GM12874 (cell line): ENCODE measurements at regions not wholly inside any gene's neighbourhood (a gene's known extent, or its start where the extent isn't known, plus 50 kb on each side); places are given as distances from the start of the nearest gene placed in this dataset.

ENCODE experiments used
- CTCF ChIP-seq: IDR thresholded peaks from 2 replicates; pipeline ENCODE4 v1.5.1; 2011; ENCODE audit warnings: low read depth, mild to moderate bottlenecking, control low read depth, low read length, moderate library complexity; ENCODE audit not compliant: insufficient read depth

- TF ChIP-seq CTCF = no peak
Observed at GRCh38 chr10:3658766-3659165, 126.2 kb downstream of the KLF6 start.

- no peak for TF ChIP-seq CTCF
Observed at GRCh38 chr10:3656214-3656613, 128.8 kb downstream of the KLF6 start.

- no peak for TF ChIP-seq CTCF
Observed at GRCh38 chr10:3655528-3655927, 129.5 kb downstream of the KLF6 start.

- TF ChIP-seq CTCF = no peak
Observed at GRCh38 chr10:3654980-3655379, 130.0 kb downstream of the KLF6 start.

- no peak for TF ChIP-seq CTCF
Observed at GRCh38 chr10:3654496-3654895, 130.5 kb downstream of the KLF6 start.

- no peak for TF ChIP-seq CTCF
Observed at GRCh38 chr10:3652886-3653285, 132.1 kb downstream of the KLF6 start.

- TF ChIP-seq CTCF = no peak
Observed at GRCh38 chr10:3651969-3652653, 132.9 kb downstream of the KLF6 start.

GRCh38 chr10:3648576-3648975 lies 136.4 kb downstream of the KLF6 start:
- no peak for TF ChIP-seq CTCF
